ENCODE measurements at regions not wholly inside any gene's neighbourhood (a gene's known extent, or its start where the extent isn't known, plus 50 kb on each side); places are given as distances from the start of the nearest gene placed in this dataset.

GRCh38 chr16:7218936-7219335, 113.7 kb upstream of the RBFOX1 start:
- no peaks in the 10 kb centered on the region for H3K27me3 Mint-ChIP-seq
- H3K4me1 Mint-ChIP-seq (ENCODE audit: low read depth): no peaks in the 10 kb centered on the region
- H3K27ac Mint-ChIP-seq: no peak overlapping the region
- H3K4me3 Mint-ChIP-seq: no peak overlapping the region
- H3K36me3 Mint-ChIP-seq (ENCODE audit: low read depth): no peaks in the 10 kb centered on the region
- peaks cover 38% of the 10 kb centered on the region for H3K9me3 Mint-ChIP-seq
- no peak for DNase-seq

DNA sequence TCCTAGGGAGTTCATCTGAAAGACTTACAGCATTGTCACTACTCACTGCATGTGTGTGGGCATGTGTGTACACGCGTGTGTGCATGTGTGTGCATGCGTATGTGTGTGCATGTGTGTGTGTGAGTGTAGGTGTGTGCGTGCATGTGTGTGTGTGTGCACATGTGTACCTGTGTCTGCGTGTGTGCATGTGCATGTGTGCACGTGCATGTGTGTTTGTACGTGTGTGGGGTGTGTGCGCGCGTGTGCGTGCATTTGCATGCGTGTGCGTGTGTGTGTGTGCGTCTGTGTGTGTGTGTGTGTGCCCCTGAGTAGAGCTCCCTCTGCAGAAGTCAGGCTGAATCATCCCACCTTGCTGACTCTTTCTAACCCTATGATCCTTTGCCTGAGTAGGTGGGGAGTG, 114.8 kb upstream of the RBFOX1 start:
- Mint-ChIP-seq H3K36me3 (ENCODE audit: low read depth) (no peaks in the 10 kb centered on the region), H3K4me1 (ENCODE audit: low read depth) (no peaks in the 10 kb centered on the region), H3K9me3 (peaks cover 33% of the 10 kb centered on the region), H3K4me3 (no peak overlapping the region), H3K27me3 (no peaks in the 10 kb centered on the region), H3K27ac (no peak overlapping the region)
- no peak for DNase-seq

GRCh38 chr16:7216719-7217118, 115.9 kb upstream of the RBFOX1 start:
- no peaks in the 10 kb centered on the region for H3K36me3 Mint-ChIP-seq (ENCODE audit: low read depth)
- no peak overlapping the region for H3K27ac Mint-ChIP-seq
- DNase-seq: no peak
- H3K9me3 Mint-ChIP-seq: peaks cover 33% of the 10 kb centered on the region
- no peaks in the 10 kb centered on the region for H3K27me3 Mint-ChIP-seq
- no peak overlapping the region for H3K4me3 Mint-ChIP-seq
- H3K4me1 Mint-ChIP-seq (ENCODE audit: low read depth): no peaks in the 10 kb centered on the region

DNA sequence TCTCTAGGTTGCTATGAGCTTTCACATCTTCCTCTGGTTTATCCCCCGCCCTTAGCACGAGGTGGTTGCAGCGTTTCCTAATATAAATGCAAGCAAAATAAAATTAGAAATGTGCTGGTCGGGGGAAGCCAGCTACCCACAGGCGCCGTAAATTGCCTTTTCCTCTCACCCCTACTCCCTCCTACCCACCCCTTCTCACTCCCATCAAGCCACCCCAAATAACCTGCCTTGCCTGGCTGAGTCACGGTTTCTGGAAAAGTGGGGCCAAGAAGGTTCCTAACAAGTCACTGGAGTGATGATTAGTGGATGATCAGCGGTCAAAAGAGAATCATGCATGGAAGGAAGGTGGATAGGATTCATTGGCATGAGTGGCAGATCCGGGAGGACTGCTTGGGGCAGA, 120.9 kb upstream of the RBFOX1 start:
- H3K27ac Mint-ChIP-seq: no peak overlapping the region
- no peak for DNase-seq
- H3K4me3 Mint-ChIP-seq: no peak overlapping the region
- no peaks in the 10 kb centered on the region for H3K4me1 Mint-ChIP-seq (ENCODE audit: low read depth)
- no peaks in the 10 kb centered on the region for H3K36me3 Mint-ChIP-seq (ENCODE audit: low read depth)
- peaks cover 15% of the 10 kb centered on the region for H3K9me3 Mint-ChIP-seq
- H3K27me3 Mint-ChIP-seq: no peaks in the 10 kb centered on the region

- H3K4me1 Mint-ChIP-seq (ENCODE audit: low read depth): no peaks in the 10 kb centered on the region
- H3K36me3 Mint-ChIP-seq (ENCODE audit: low read depth): no peaks in the 10 kb centered on the region
Observed at GRCh38 chr16:7209598-7209997, 123.0 kb upstream of the RBFOX1 start.

GRCh38 chr16:7206469-7206868, 126.2 kb upstream of the RBFOX1 start:
- no peaks in the 10 kb centered on the region for H3K4me1 Mint-ChIP-seq (ENCODE audit: low read depth)
- H3K27me3 Mint-ChIP-seq: no peaks in the 10 kb centered on the region
- H3K9me3 Mint-ChIP-seq: peaks cover 29% of the 10 kb centered on the region

More at GRCh38 chr16:7209598-7209997, 123.0 kb upstream of the RBFOX1 start:
- Mint-ChIP-seq H3K4me3 (no peak overlapping the region), H3K9me3 (peaks cover 18% of the 10 kb centered on the region), H3K27ac (no peak overlapping the region), H3K27me3 (no peaks in the 10 kb centered on the region)
- no peak for DNase-seq

GRCh38 chr16:7200320-7200719, 132.3 kb upstream of the RBFOX1 start:
- Mint-ChIP-seq H3K9me3 (peaks cover 42% of the 10 kb centered on the region), H3K27me3 (no peaks in the 10 kb centered on the region)

More at GRCh38 chr16:7206469-7206868, 126.2 kb upstream of the RBFOX1 start:
- Mint-ChIP-seq H3K36me3 (ENCODE audit: low read depth) (no peaks in the 10 kb centered on the region), H3K4me3 (no peak overlapping the region), H3K27ac (no peak overlapping the region)
- DNase-seq: no peak

GRCh38 chr16:7185689-7186088, 147.0 kb upstream of the RBFOX1 start:
- Mint-ChIP-seq H3K36me3 (ENCODE audit: low read depth) (no peaks in the 10 kb centered on the region), H3K9me3 (peaks cover 29% of the 10 kb centered on the region), H3K27ac (no peak overlapping the region), H3K4me1 (ENCODE audit: low read depth) (no peaks in the 10 kb centered on the region), H3K27me3 (no peaks in the 10 kb centered on the region), H3K4me3 (no peak overlapping the region)
- no peak for DNase-seq

More at GRCh38 chr16:7200320-7200719, 132.3 kb upstream of the RBFOX1 start:
- Mint-ChIP-seq H3K36me3 (ENCODE audit: low read depth) (no peaks in the 10 kb centered on the region), H3K4me1 (ENCODE audit: low read depth) (no peaks in the 10 kb centered on the region), H3K27ac (no peak overlapping the region), H3K4me3 (no peak overlapping the region)
- DNase-seq: no peak

DNA sequence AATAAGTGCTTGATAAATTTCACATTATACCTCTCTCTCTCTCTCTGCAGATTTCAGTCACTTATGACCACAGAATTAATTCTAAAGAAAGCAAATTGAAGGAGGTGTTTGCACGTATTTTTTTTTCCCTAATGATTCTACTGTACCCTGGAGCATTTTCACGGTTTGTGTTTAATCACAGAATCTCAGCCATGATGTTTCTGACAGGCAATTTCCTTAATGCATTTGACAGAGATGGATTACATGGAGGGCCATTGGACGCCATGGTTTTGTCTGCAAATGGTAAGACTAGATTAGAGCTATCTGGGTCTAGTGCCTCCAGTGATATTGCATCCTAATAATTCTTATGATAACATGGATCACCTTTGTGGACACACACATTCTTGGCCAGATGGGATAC, 147.5 kb upstream of the RBFOX1 start:
- no peaks in the 10 kb centered on the region for H3K27me3 Mint-ChIP-seq

DNA sequence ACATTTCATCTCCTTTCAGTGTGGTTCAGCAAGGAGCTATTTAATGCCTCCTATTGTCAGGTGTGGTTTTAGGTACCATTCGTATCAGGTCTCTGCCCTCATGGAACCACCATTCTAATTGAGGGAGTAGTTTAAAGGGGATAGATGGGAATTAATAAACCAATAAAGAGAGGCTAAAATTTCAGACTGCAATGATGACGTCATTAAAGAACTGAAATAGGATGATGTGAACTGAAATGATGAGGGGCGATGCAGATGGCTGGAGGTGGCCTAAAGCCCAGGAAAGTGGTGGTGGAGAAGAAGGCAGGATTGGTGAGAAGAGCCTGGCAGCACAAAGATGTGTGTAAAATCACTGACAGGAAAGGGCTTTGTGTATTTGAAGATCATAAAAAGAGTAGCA, 148.9 kb upstream of the RBFOX1 start:
- Mint-ChIP-seq H3K4me3 (no peak overlapping the region), H3K27ac (no peak overlapping the region), H3K9me3 (peaks cover 25% of the 10 kb centered on the region), H3K36me3 (ENCODE audit: low read depth) (no peaks in the 10 kb centered on the region), H3K27me3 (no peaks in the 10 kb centered on the region), H3K4me1 (ENCODE audit: low read depth) (no peaks in the 10 kb centered on the region)
- DNase-seq: no peak

More for the DNA sequence above, 147.5 kb upstream of the RBFOX1 start:
- Mint-ChIP-seq H3K9me3 (peaks cover 25% of the 10 kb centered on the region), H3K27ac (no peak overlapping the region), H3K4me3 (no peak overlapping the region), H3K4me1 (ENCODE audit: low read depth) (no peaks in the 10 kb centered on the region), H3K36me3 (ENCODE audit: low read depth) (no peaks in the 10 kb centered on the region)
- no peak for DNase-seq

DNA sequence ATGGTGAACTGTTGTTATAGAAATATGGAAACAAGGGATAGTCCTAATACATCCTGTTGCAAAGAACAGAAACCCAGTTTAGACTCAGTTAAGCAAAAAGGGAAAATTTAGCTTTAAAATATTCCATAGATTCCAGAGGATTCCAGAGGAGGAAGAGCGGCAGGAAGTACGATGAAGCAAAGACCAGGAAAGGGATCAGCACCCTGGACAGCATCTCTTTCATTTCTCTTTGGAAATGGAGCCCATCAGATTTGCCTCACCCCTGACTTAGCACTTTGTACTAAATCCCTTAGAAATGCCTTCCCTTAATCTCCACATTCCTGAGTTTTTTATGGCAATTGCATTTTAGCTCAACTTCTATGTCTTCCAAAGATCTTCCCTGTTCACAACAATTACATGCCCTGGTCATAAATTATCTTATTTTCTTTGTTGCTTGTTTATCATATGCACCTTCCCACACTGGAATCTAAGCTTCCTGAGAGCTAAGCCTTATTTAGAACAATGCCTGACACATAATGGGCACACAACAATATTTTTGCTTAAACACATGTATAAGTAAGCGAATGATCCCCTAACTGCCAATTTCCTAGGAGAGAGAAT, 150.0 kb upstream of the RBFOX1 start:
- Mint-ChIP-seq H3K36me3 (ENCODE audit: low read depth) (no peaks in the 10 kb centered on the region), H3K27me3 (no peaks in the 10 kb centered on the region), H3K9me3 (peaks cover 29% of the 10 kb centered on the region), H3K4me1 (ENCODE audit: low read depth) (no peaks in the 10 kb centered on the region), H3K27ac (no peak overlapping the region), H3K4me3 (no peak overlapping the region)
- no peak for DNase-seq

- no peaks in the 10 kb centered on the region for H3K4me1 Mint-ChIP-seq (ENCODE audit: low read depth)
- no peak overlapping the region for H3K4me3 Mint-ChIP-seq
- H3K36me3 Mint-ChIP-seq (ENCODE audit: low read depth): no peaks in the 10 kb centered on the region
- peaks cover 28% of the 10 kb centered on the region for H3K9me3 Mint-ChIP-seq
- H3K27me3 Mint-ChIP-seq: no peaks in the 10 kb centered on the region
- no peak for DNase-seq
- H3K27ac Mint-ChIP-seq: no peak overlapping the region
Observed at GRCh38 chr16:7177875-7178274, 154.8 kb upstream of the RBFOX1 start.

DNA sequence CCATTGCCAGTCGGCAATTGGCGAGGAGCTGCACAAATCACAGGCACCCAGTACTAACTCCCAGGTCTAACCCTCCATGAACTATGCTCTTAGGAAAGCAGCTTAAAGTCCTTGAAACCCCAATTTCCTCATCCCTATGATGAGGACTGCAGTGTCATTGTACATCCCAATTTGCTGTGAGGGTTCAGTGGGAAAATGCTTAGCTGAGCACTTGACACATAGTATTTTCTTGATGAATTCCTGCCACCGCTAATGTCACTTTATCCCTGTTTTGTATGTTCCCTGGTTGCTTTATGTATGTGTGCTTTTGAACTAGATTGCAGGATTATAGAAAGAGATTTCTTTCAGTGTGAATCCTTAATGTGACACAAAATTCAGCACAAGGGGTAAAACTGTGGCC, 161.5 kb upstream of the RBFOX1 start:
- Mint-ChIP-seq H3K4me1 (ENCODE audit: low read depth) (no peaks in the 10 kb centered on the region), H3K27ac (no peak overlapping the region), H3K4me3 (no peak overlapping the region), H3K9me3 (peaks cover 23% of the 10 kb centered on the region), H3K36me3 (ENCODE audit: low read depth) (no peaks in the 10 kb centered on the region), H3K27me3 (no peaks in the 10 kb centered on the region)
- no peak for DNase-seq

GRCh38 chr16:7167626-7168025, 165.0 kb upstream of the RBFOX1 start:
- Mint-ChIP-seq H3K27ac (no peak overlapping the region), H3K36me3 (ENCODE audit: low read depth) (no peaks in the 10 kb centered on the region), H3K9me3 (peaks cover 26% of the 10 kb centered on the region), H3K27me3 (no peaks in the 10 kb centered on the region), H3K4me1 (ENCODE audit: low read depth) (no peaks in the 10 kb centered on the region), H3K4me3 (no peak overlapping the region)
- DNase-seq: no peak

- Mint-ChIP-seq H3K9me3 (peaks cover 35% of the 10 kb centered on the region), H3K36me3 (ENCODE audit: low read depth) (no peaks in the 10 kb centered on the region), H3K27me3 (no peaks in the 10 kb centered on the region), H3K4me1 (ENCODE audit: low read depth) (no peaks in the 10 kb centered on the region), H3K4me3 (no peak overlapping the region), H3K27ac (no peak overlapping the region)
- DNase-seq: no peak
Observed at GRCh38 chr16:7161891-7162290, 170.8 kb upstream of the RBFOX1 start.

DNA sequence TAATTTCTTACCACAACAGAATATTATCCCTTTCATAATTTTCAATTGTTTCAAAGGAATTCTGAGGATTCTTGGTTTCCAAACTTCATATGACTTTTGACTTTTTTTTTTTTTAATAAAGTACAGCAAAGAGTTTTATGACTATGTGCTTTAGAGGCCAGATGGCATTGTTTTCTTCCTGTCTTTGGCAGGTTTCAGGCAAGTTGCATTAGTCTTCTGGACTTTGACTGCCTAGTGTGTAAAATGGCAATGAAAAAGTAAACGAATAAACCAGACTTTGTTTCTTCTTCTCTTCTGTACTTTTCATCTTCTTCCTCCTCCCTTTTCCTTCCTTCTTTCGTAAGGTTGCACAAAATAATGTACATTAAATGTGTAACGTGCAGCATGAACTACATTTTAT, 172.6 kb upstream of the RBFOX1 start:
- peaks cover 32% of the 10 kb centered on the region for H3K9me3 Mint-ChIP-seq
- H3K4me3 Mint-ChIP-seq: no peak overlapping the region
- H3K4me1 Mint-ChIP-seq (ENCODE audit: low read depth): no peaks in the 10 kb centered on the region
- H3K27me3 Mint-ChIP-seq: no peaks in the 10 kb centered on the region
- DNase-seq: no peak
- H3K36me3 Mint-ChIP-seq (ENCODE audit: low read depth): no peaks in the 10 kb centered on the region
- H3K27ac Mint-ChIP-seq: no peak overlapping the region

Data from activated T-cell treated with anti-CD3 and anti-CD28 coated beads, Interleukin-2, amount 50 U/mL, for 24 hours (primary cell).